ENCODE measurements at regions not wholly inside any gene's neighbourhood (a gene's known extent, or its start where the extent isn't known, plus 50 kb on each side); places are given as distances from the start of the nearest gene placed in this dataset.

GRCh38 chr15:93881310-93881709 lies 350.1 kb upstream of the MCTP2 start:
- ChIA-PET POLR2A (no interaction called here), CTCF (ENCODE audit: low intra/inter-chr PET ratio) (no interaction called here)
- 0 out of 2 replicates have a peak, but pooled peaks cover 2% of the 10 kb centered on the region for H3K9me3 ChIP-seq (replicated peaks; ENCODE audit: control insufficient read depth, insufficient read depth, low read depth, low read length)
- no peak overlapping the region for H3K4me2 ChIP-seq (ENCODE audit: insufficient read depth, low read length)
- intact Hi-C loops (cut with micrococcal nuclease) (no loop called here), in situ Hi-C loops (cut with MboI) (no loop called here)
- no peaks in the 10 kb centered on the region for H3K9me1 ChIP-seq (ENCODE audit: control insufficient read depth, insufficient read depth, low read length)
- no peak for FAIRE-seq
- no peak for ATAC-seq
- no peaks in the 10 kb centered on the region for H3K79me2 ChIP-seq (ENCODE audit: control insufficient read depth, insufficient read depth, low read length)
- H3K36me3 ChIP-seq (ENCODE audit: control insufficient read depth, insufficient read depth, low read length), result no peaks in the 10 kb centered on the region
- DNase-seq (ENCODE audit: extremely low read depth in 1 of 4, low spot score in 3 of 4), result no peak
- TF ChIP-seq ZNF639 (CRISPR knock-in tag; conservative IDR thresholded peaks at IDR 0.05 in 1 of 2, IDR thresholded peaks at IDR 0.05 in 1 of 2) (no peak), KAT8 (IDR thresholded peaks at IDR 0.05; ENCODE audit: low read depth) (no peak), NBN (IDR thresholded peaks at IDR 0.05; ENCODE audit: low read depth) (no peak), GATAD2A (IDR thresholded peaks at IDR 0.05) (no peak), U2AF1 (optimal IDR thresholded peaks at IDR 0.05; ENCODE audit: low read depth, low read length) (no peak), ZNF224 (CRISPR knock-in tag; IDR thresholded peaks at IDR 0.05) (no peak), AFF1 (IDR thresholded peaks at IDR 0.05; ENCODE audit: low read depth in 1 of 2, partially characterized antibody in 2 of 2) (no peak), KDM5B (IDR thresholded peaks at IDR 0.05; ENCODE audit: insufficient replicate concordance, low read depth, low read length) (no peak), E2F8 (IDR thresholded peaks at IDR 0.05; ENCODE audit: low read depth, partially characterized antibody) (no peak), ZNF253 (CRISPR knock-in tag; conservative IDR thresholded peaks at IDR 0.05) (no peak), PYGO2 (tag; IDR thresholded peaks at IDR 0.05) (no peak), E2F5 (CRISPR knock-in tag; IDR thresholded peaks at IDR 0.05) (no peak), SRSF9 (IDR thresholded peaks at IDR 0.05; ENCODE audit: borderline replicate concordance, low read depth, low read length) (no peak), PHF20 (IDR thresholded peaks at IDR 0.05; ENCODE audit: partially characterized antibody) (no peak), TBL1XR1 (IDR thresholded peaks at IDR 0.05; ENCODE audit: low read length in 2 of 2) (no peak)
- H3K9ac ChIP-seq (ENCODE audit: insufficient read depth in 1 of 2, low read depth in 2 of 2, low read length in 2 of 2), result no peak overlapping the region
- H3K27me3 ChIP-seq (ENCODE audit: control insufficient read depth in 2 of 2, insufficient read depth in 2 of 2, low read length in 2 of 2), result no peaks in the 10 kb centered on the region
- no peak overlapping the region for H2AFZ ChIP-seq (ENCODE audit: low read depth, low read length)
- H3K27ac ChIP-seq (ENCODE audit: extremely low read depth, low read depth, low read length), result no peak overlapping the region
- BruUV-seq (replicated peaks), result no TSS peak
- H3K4me1 ChIP-seq (replicated peaks in 1 of 2; ENCODE audit: control insufficient read depth in 2 of 2, insufficient read depth in 2 of 2, low read length in 2 of 2), result no peaks in the 10 kb centered on the region
- no peaks in the 10 kb centered on the region for H4K20me1 ChIP-seq (replicated peaks; ENCODE audit: control insufficient read depth, insufficient read depth, low read length)
- no peak overlapping the region for H3K4me3 ChIP-seq

Measured in K562 (cell line).